ENCODE measurements at regions not wholly inside any gene's neighbourhood (a gene's known extent, or its start where the extent isn't known, plus 50 kb on each side); places are given as distances from the start of the nearest gene placed in this dataset.
"Not testable (repeated sequence)": the region's sequence is repeated elsewhere in the genome, so short reads cannot be mapped to it uniquely, and the experiment has no call there.

- no peak for DNase-seq
Observed at GRCh38 chr15:69903470-69904469, 193.9 kb downstream of the TLE3 start.

GRCh38 chr15:69906256-69907185 is 191.2 kb downstream of the TLE3 start:
- no peak for DNase-seq

GRCh38 chr15:69908060-69908459 is 189.7 kb downstream of the TLE3 start:
- DNase-seq: no peak

- no peak for DNase-seq
Observed at GRCh38 chr15:69908590-69909420, 188.9 kb downstream of the TLE3 start.

GRCh38 chr15:69909719-69910444 is 187.8 kb downstream of the TLE3 start:
- DNase-seq: no peak

GRCh38 chr15:69910514-69910913 is 187.2 kb downstream of the TLE3 start:
- DNase-seq: no peak

- DNase-seq: no peak
Observed at GRCh38 chr15:69912116-69912515, 185.6 kb downstream of the TLE3 start.

GRCh38 chr15:69914040-69914439 is 183.7 kb downstream of the TLE3 start:
- DNase-seq: no peak

GRCh38 chr15:69914960-69915359 is 182.8 kb downstream of the TLE3 start:
- DNase-seq: no peak

GRCh38 chr15:69916169-69916785 is 181.4 kb downstream of the TLE3 start:
- DNase-seq: no peak

- no peak for DNase-seq
Observed at GRCh38 chr15:69917056-69917455, 180.7 kb downstream of the TLE3 start.

GRCh38 chr15:69919816-69920215 is 177.9 kb downstream of the TLE3 start:
- no peak for DNase-seq

- no peak for DNase-seq
Observed at GRCh38 chr15:69920221-69920620, 177.5 kb downstream of the TLE3 start.

GRCh38 chr15:69921626-69922619 is 175.8 kb downstream of the TLE3 start:
- DNase-seq: no peak

GRCh38 chr15:69924531-69924930 is 173.2 kb downstream of the TLE3 start:
- DNase-seq: no peak

GRCh38 chr15:69926006-69926405 is 171.7 kb downstream of the TLE3 start:
- DNase-seq: no peak

GRCh38 chr15:69926721-69927120 is 171.0 kb downstream of the TLE3 start:
- DNase-seq: no peak

- DNase-seq: not testable (repeated sequence)
Observed at GRCh38 chr15:69928890-69929289, 168.8 kb downstream of the TLE3 start.

GRCh38 chr15:69929905-69930630 is 167.6 kb downstream of the TLE3 start:
- DNase-seq: no peak
